ENCODE measurements at regions not wholly inside any gene's neighbourhood (a gene's known extent, or its start where the extent isn't known, plus 50 kb on each side); places are given as distances from the start of the nearest gene placed in this dataset.

DNA sequence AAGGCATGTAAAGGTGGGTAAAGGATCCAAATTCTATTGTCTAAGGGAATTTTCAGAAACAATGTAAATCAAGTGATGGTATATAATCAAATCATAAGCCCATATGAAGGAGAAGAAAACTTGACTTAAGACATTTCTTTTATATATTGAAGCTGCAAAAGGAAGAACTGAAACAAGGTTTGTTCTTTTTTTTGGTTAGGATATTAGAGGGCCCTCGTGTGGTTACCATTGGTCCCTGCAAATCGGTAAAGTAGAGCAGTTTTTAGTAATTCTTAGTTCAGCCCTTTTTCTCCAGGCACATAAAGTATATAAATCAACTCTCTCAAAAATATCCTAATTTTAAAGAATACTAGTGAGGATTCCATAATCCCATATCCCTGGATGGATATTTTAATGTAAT, 105.6 kb upstream of the STK17B start:
- TF ChIP-seq, protein P1, sequence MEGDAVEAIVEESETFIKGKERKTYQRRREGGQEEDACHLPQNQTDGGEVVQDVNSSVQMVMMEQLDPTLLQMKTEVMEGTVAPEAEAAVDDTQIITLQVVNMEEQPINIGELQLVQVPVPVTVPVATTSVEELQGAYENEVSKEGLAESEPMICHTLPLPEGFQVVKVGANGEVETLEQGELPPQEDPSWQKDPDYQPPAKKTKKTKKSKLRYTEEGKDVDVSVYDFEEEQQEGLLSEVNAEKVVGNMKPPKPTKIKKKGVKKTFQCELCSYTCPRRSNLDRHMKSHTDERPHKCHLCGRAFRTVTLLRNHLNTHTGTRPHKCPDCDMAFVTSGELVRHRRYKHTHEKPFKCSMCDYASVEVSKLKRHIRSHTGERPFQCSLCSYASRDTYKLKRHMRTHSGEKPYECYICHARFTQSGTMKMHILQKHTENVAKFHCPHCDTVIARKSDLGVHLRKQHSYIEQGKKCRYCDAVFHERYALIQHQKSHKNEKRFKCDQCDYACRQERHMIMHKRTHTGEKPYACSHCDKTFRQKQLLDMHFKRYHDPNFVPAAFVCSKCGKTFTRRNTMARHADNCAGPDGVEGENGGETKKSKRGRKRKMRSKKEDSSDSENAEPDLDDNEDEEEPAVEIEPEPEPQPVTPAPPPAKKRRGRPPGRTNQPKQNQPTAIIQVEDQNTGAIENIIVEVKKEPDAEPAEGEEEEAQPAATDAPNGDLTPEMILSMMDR (IDR thresholded peaks at IDR 0.05; ENCODE audit: poor library complexity), result peak; percentile 58
- no peak for TF ChIP-seq EZH2 (IDR thresholded peaks at IDR 0.05; ENCODE audit: borderline replicate concordance)
- no peak for TF ChIP-seq EZH2phosphoT487 (IDR thresholded peaks at IDR 0.05; ENCODE audit: low read depth, severe bottlenecking, unreplicated experiment)

Data from hepatocyte (in vitro differentiated cells).